Loucy (cell line): ENCODE measurements at regions not wholly inside any gene's neighbourhood (a gene's known extent, or its start where the extent isn't known, plus 50 kb on each side); places are given as distances from the start of the nearest gene placed in this dataset.
"Not testable (repeated sequence)": the region's sequence is repeated elsewhere in the genome, so short reads cannot be mapped to it uniquely, and the experiment has no call there.

Experiments
- H2AFZ ChIP-seq: fragments of 200-600 bp; sonication (generic); 2 replicates; pipeline ENCODE4 v1.6.0; 2016; ENCODE audit warnings: antibody characterized with exemption, mild to moderate bottlenecking, low read length, moderate library complexity
- H3F3A ChIP-seq: fragments of 200-600 bp; 2 replicates; pipeline ENCODE4 v1.6.0; 2016; ENCODE audit warnings: antibody characterized with exemption, low read depth, mild to moderate bottlenecking
- H3K27me3 ChIP-seq: fragments of 200-600 bp; sonication (generic); 2 replicates; pipeline ENCODE4 v1.6.1; 2014; ENCODE audit warnings: low read length, mild to moderate bottlenecking; ENCODE audit not compliant: insufficient read depth, poor library complexity, severe bottlenecking
- H3K36me3 ChIP-seq: fragments of 200-600 bp; sonication (generic); 2 replicates; pipeline ENCODE4 v1.6.1; 2016; ENCODE audit warnings: low read length; ENCODE audit not compliant: insufficient read depth
- H3K4me1 ChIP-seq: fragments of 200-600 bp; sonication (generic); 2 replicates; pipeline ENCODE4 v1.5.1; 2014; ENCODE audit warnings: low read length, mild to moderate bottlenecking; ENCODE audit not compliant: insufficient read depth, poor library complexity, severe bottlenecking
- H3K4me2 ChIP-seq: fragments of 200-600 bp; sonication (generic); 2 replicates; pipeline ENCODE4 v1.6.0; 2014; ENCODE audit warnings: antibody characterized with exemption, low read length, low read depth, mild to moderate bottlenecking; ENCODE audit not compliant: poor library complexity, severe bottlenecking
- H3K4me3 ChIP-seq: fragments of 200-600 bp; sonication (generic); 2 replicates; pipeline ENCODE4 v1.5.1; 2014; ENCODE audit warnings: low read length, mild to moderate bottlenecking, mixed read lengths; ENCODE audit not compliant: poor library complexity, severe bottlenecking
- H3K79me2 ChIP-seq: fragments of 200-600 bp; sonication (generic); 2 replicates; pipeline ENCODE4 v1.6.1; 2014; ENCODE audit warnings: low read length; ENCODE audit not compliant: insufficient read depth
- H3K9ac ChIP-seq: fragments of 200-600 bp; sonication (generic); 2 replicates; pipeline ENCODE4 v1.6.0; 2014; ENCODE audit warnings: mild to moderate bottlenecking, low read depth, low read length, moderate library complexity; ENCODE audit not compliant: poor library complexity, severe bottlenecking
- H3K9me2 ChIP-seq: fragments of 200-600 bp; sonication (generic); replicated peaks from 2 replicates; pipeline ENCODE4 v1.6.1; 2016; ENCODE audit warnings: low read depth, low read length, mixed read lengths
- H3K9me3 ChIP-seq: fragments of 200-600 bp; sonication (generic); 2 replicates; pipeline ENCODE4 v1.6.1; 2014; ENCODE audit warnings: mild to moderate bottlenecking, antibody characterized with exemption, low read length, low read depth; ENCODE audit not compliant: insufficient read depth
- H4K20me1 ChIP-seq: fragments of 200-600 bp; sonication (generic); 2 replicates; pipeline ENCODE4 v1.6.0; 2014; ENCODE audit warnings: antibody characterized with exemption, low read length, mild to moderate bottlenecking; ENCODE audit not compliant: insufficient read depth, poor library complexity, severe bottlenecking
- CTCF ChIP-seq: fragments of 200-600 bp; sonication (generic); conservative IDR thresholded peaks from 2 replicates; pipeline ENCODE4 v1.5.1; 2014; ENCODE audit warnings: mild to moderate bottlenecking, antibody characterized with exemption, low read length
- EZH2phosphoT487 ChIP-seq: fragments of 200-600 bp; IDR thresholded peaks from 2 replicates; pipeline ENCODE4 v1.6.1; 2018; ENCODE audit warnings: antibody characterized with exemption, mild to moderate bottlenecking, moderate library complexity, borderline replicate concordance

GRCh38 chr5:67875601-67876000 is 340.0 kb upstream of the PIK3R1 start:
- Histone ChIP-seq H3F3A (no peaks in the 10 kb centered on the region), H3K4me3 (no peak overlapping the region), H3K4me1 (peaks cover 15% of the 10 kb centered on the region), H2AFZ (no peak overlapping the region), H4K20me1 (no peaks in the 10 kb centered on the region), H3K79me2 (no peaks in the 10 kb centered on the region), H3K4me2 (no peak overlapping the region), H3K9ac (no peak overlapping the region), H3K9me2 (no peaks in the 10 kb centered on the region), H3K9me3 (no peaks in the 10 kb centered on the region), H3K27me3 (no peaks in the 10 kb centered on the region), H3K36me3 (no peaks in the 10 kb centered on the region)
- TF ChIP-seq CTCF (no peak), EZH2phosphoT487 (no peak)

GRCh38 chr5:67873935-67874334 is 341.6 kb upstream of the PIK3R1 start:
- Histone ChIP-seq H3K9ac (no peak overlapping the region), H3K79me2 (no peaks in the 10 kb centered on the region), H2AFZ (no peak overlapping the region), H3K4me2 (no peak overlapping the region), H4K20me1 (no peaks in the 10 kb centered on the region), H3K4me3 (no peak overlapping the region), H3K9me2 (no peaks in the 10 kb centered on the region), H3K36me3 (no peaks in the 10 kb centered on the region), H3K4me1 (peaks cover 1% of the 10 kb centered on the region), H3F3A (no peaks in the 10 kb centered on the region), H3K9me3 (no peaks in the 10 kb centered on the region), H3K27me3 (no peaks in the 10 kb centered on the region)
- no peak for TF ChIP-seq EZH2phosphoT487
- TF ChIP-seq CTCF = no peak

GRCh38 chr5:67870662-67871061 is 344.9 kb upstream of the PIK3R1 start:
- Histone ChIP-seq H3K9me2 (no peaks in the 10 kb centered on the region), H3K36me3 (no peaks in the 10 kb centered on the region), H3F3A (no peaks in the 10 kb centered on the region), H3K4me2 (no peak overlapping the region), H2AFZ (no peak overlapping the region), H3K9me3 (no peaks in the 10 kb centered on the region), H3K4me1 (no peaks in the 10 kb centered on the region), H3K9ac (no peak overlapping the region), H3K79me2 (no peaks in the 10 kb centered on the region), H3K4me3 (no peak overlapping the region), H3K27me3 (no peaks in the 10 kb centered on the region), H4K20me1 (no peaks in the 10 kb centered on the region)
- TF ChIP-seq EZH2phosphoT487 (no peak), CTCF (no peak)

- H3K27me3 ChIP-seq, H3K4me2 ChIP-seq, H3K9me2 ChIP-seq, H3F3A ChIP-seq, H3K9me3 ChIP-seq, H3K36me3 ChIP-seq, H3K4me3 ChIP-seq, H3K79me2 ChIP-seq, H2AFZ ChIP-seq, H3K9ac ChIP-seq, H3K4me1 ChIP-seq, H4K20me1 ChIP-seq: not testable (repeated sequence)
These were observed 351.2 kb upstream of the PIK3R1 start for GRCh38 chr5:67864335-67864734.
